ENCODE measurements at regions not wholly inside any gene's neighbourhood (a gene's known extent, or its start where the extent isn't known, plus 50 kb on each side); places are given as distances from the start of the nearest gene placed in this dataset.

DNA sequence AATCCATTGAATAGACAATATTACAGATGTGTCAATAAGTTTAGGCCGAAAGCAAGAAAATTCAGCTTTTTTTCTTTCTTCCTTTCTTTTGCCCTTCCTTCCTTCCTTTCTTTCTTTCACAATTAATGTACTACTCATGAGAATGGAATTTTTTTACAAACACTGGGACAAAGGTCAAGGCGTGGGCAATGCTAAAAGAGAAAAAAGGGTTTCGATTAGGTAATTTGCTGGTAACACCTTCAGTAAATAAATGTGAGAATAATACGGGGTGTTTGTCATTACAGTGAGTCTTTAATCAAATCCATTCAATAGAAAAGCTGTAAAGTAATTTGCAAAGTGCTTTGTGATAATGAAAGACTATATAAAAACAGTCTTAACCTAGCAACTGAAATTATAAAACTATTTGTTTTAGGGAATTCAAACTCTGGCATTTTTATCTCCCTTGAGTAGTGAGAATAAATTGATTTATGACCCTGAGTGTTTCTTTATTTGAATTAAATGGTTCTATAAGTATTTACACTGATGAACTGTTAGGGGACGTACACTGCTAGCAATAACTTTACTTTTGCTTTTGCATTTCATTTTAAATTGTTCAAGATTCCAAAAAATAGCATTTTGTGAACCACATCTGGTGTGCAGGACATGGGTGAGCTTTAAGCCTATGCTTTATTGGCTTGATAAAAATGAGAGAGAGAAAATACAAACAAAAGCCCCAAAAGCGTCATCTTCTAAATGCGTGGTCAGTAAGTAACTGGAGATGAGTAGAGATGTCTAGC is 104.2 kb upstream of the THRB start:
- no peak for DNase-seq

DNA sequence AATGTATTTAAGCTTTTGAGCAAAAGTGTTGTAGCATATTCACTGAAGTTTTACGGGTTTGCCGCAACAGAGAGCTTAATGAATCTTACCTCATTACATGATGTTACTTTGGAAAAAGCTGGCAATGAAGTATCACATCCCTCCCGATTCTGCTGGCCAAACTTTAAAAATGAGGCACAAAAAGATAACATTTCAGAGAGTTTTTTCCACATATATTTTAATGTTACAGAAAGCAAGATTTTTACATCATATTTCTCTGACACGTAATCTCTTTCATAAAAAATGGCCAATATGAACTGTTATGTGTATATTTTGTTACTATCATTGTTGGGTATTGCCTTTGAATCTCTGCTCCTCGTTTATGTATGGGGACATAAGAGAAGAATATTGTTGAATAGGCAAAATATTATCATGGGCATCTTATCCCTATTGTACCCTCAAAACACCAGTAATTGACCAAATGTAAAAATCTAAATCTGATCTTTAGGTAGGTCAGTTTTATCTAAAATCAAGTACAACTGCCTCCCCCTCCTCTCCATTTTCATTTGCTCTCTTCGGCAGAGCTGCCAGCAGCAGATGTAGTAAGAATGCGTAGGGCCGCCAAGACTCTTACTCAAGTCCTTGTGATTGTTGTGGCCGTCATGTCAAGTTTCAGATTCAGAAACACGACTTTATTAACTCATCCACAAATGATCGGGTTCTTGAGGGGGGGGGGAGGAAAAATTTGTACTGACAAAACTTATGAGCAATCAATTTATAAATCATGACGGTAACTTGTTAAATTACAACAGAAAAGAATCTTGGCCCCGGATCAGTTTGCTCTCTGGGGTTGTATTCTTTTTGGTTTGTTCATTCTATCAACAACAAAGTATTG is 106.7 kb upstream of the THRB start:
- no peak for DNase-seq

DNA sequence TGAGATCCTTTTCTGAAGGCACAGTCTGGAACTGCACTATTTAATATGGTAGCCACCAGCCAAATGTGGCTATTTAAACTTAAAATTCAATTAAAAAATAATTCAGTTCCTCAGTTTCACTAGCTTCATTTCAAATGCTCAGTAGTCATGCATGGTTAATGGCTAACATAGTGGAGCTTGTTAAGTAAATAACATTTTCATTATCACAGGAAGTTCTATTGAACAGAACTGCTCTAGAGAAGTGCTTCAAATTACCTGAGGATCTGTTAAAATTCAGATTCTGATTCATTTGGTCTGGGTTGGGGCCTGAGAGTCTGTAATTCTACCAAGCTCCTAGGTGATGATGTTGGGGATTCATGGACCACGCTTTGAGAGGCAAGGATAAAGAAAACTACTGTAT is 109.6 kb upstream of the THRB start:
- DNase-seq: no peak

DNA sequence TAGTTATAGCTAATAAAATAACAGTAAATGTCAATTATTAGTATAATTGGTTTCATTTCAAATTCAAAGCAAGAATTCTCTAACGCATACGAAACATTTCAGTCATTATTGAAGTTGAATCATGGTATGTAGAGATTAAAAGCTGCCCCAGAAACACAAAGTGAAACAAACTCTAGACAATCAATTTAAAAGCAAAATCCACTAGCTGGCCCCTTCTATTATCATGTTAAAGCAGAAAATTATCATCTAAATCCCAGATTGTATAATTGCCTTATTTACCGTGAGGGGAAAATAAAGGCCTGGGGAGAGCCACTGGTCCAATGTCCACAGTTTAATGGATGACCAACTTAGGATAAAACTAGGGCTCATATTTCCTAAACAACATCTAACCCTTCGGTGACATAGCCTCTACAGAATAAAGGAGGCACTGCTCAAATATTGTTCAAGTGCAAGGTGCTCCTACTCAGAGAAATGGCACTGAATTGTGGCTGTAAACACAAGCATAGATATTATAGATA is 110.9 kb upstream of the THRB start:
- no peak for DNase-seq

DNA sequence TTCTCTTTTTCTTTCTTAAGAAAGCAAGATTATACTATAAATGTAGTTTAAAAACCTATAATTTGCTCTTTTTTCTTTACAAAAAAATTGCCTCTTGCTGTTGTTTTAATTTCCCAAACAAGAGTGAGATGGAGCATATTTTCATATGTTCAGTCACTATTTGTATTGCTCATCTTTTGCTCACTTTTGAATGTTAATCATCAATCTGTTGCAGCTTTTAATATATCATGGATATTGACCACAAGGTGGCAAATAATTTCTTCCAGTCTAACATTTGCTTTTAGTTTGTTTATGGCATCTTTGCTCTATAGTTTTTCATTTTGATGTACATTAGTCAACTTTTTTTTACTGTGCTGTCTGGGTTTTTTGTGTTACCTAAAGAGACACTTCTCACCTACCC is 112.6 kb upstream of the THRB start:
- DNase-seq: no peak

DNA sequence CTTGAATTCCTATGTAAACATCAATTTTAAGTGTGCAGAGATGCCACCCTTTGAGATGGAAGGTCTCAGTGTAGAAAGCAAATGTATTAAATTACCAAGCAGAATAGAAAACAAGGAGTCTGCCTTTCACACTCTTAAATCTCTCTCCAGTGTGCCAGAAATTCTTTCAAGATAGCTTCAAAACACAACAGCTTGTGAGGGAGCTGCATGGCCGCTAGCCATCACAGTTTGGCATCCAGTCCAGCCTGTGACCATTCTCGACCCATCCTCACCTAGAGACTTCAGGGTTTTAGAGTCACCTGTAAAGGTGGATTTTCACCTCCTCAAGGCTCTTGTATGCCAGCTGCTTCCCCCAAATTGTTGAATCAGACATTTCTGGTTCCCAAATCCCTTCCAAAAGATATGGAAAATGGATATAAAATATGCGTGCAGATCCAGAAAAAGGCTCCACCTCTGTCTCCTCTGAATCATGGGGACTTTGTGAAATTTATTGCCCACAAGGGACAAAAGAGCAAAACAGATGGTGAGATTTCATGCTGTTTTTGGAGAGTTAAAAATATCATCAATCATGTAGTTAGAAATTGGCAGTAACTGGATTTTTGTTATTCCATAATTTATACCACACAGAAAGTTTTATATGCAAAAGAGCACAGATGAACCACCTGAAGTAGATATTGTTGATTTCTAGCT is 114.2 kb upstream of the THRB start:
- DNase-seq: peak; percentile 38

DNA sequence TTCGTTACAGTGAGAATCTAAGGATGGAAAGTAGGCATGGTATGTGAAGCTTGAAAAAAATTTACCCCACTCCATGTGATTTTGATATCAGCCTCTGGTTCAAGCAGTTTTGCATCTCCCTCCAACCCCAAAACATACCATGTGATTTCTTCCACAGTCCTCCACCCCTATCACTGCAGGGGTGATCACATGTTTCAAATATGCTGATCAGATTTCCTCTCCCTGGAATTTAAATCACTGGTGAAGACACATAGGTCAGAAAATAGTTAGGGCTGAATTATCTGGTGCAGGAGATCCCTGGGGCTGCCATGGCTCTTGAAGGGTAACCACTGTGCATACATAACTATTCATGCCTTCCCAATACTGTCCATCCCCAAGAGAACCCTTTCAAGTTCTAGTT is 119.7 kb upstream of the THRB start:
- DNase-seq: peak; percentile 21

DNA sequence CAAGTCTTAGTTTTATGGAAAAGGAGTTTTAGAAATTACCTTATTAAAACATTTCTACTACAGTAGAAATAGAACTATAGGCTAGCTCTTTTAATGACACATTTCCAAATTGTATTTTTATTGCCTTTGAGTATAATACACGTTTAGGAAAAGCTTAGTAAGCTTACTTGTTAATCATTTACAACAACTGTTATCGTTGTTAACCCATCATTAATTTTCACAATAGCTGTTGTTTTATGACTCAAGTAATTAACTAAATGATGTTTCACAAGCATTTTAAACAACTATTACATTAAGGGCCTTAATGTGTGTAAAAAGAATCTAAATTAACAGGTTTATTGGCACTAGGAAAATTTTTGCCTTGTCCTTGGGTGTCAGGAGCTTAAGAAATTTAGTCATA is 120.5 kb upstream of the THRB start:
- DNase-seq: no peak

DNA sequence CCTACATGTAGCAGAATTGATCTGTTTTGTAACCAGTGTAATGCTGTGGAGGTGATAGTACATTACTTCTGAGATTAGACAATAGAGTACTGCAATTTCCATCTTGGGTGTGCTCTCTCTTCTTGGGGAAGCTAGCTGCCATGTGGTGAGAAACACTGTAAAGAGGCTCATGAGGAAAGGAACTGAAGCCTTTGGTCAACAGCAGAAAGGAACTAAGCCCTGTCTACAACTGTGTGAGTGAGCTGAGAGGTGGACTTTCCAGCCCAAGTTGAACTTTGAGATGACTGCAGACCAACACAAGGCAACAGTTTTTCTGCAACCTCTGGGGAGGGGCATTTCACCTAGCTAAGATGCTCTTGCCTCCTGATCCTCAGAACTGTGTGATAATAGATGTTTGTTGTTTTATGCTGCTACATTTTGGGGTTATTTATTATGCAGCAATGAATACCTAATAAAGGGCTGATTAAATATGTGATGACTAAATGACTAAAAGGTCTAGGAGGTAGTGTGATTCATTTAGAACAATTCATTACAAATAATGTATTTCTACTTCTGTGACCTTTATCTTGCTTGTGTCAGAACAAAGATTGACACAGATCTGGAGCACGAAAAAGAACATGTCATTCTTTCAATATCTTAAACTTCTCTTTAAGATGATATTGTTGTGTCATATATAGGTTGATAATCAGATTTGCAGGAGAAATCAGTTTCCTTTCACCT is 121.6 kb upstream of the THRB start:
- no peak for DNase-seq

DNA sequence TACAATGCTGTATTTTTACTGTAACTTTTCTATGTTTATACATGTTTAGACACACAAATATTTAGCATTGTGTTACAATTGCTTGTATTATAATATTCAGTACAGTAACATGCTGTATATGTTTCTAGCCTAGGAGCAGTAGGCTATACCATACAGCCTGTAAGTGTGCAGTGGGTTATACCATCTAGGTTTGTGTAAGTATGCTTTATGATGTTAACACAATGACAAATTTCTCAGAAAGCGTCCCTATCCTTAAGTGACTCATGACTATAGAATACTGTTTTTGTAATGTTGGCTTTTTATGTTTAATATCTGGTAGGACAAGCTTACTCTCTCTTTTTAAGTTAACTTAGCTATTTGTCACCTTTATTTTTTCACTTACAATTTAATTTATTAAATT is 127.5 kb upstream of the THRB start:
- DNase-seq: peak; percentile 6

DNA sequence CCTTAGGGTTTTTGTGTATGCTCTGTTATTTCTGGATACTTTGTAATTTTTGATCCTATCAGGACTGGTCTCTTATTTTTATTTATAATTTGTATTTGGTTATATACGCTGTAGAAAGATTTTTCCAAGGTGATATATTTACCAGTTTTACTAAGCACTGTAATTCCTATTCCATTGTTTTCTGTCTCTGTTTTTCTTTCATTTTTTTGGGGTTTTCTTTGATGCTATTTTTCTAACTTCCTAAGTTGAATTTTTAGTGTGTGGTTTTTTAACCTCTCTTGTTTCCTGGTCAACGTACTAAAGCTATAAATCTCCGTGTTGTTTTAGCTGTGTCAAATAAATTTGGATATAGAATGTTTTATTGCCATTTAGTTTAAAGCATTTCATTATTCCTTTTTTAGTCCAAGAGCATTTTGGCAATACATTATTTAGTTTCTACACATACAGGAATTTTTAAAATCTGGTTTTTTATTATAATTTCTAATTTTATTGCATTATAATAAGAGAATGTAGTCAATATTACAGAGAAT is 128.1 kb upstream of the THRB start:
- no peak for DNase-seq

DNA sequence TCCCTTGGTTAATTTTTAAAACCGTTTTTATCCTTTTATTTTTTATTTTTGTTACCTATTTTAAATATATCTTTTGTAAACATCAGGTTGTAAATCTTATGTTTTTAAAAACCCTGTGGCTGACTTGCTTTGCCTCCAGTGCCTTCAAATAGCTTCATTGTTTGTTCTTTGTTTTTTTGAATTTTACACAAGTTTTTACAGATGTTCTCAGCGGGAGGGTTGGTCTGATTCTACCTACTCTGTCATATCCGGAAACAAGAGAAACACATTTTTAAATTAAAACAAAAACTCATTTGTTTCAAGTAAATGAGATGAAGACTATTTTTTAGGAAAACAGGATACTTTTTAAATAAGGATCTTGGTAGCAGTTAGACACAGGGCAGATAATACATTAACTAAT is 129.0 kb upstream of the THRB start:
- DNase-seq: no peak

DNA sequence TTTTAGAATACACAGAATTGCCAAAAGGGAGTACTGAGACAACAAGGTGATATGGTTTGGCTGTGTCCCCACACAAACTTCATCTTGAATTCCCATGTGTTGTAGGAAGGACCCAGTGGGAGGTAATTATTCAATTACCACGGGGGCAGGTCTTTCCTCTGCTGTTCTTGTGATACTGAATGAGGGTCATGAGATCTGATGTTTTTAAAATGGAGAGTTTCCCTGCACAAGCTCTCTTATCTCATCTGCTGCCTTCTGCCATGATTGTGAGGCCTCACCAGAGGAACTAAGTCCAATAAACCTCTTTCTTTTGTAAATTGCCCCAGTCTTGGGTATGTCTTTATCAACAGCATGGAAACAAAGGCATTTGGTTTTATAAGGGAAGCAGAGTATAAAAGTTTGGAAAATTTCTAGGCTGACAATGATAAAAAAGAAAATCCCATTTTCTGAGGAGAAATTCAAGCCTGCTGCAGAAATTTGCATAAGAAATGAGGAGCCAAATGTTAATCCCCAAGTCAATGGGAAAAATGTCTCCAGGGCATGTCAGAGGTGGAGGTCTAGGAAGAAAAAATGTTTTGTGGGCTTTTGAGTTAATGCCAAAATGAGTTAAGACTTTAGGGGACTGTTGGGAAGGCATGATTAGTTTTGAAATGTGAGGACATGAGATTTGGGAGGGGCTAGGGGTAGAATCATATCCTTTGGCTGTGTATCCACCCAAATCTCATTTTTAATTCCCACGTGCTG is 130.5 kb upstream of the THRB start:
- DNase-seq: no peak

DNA sequence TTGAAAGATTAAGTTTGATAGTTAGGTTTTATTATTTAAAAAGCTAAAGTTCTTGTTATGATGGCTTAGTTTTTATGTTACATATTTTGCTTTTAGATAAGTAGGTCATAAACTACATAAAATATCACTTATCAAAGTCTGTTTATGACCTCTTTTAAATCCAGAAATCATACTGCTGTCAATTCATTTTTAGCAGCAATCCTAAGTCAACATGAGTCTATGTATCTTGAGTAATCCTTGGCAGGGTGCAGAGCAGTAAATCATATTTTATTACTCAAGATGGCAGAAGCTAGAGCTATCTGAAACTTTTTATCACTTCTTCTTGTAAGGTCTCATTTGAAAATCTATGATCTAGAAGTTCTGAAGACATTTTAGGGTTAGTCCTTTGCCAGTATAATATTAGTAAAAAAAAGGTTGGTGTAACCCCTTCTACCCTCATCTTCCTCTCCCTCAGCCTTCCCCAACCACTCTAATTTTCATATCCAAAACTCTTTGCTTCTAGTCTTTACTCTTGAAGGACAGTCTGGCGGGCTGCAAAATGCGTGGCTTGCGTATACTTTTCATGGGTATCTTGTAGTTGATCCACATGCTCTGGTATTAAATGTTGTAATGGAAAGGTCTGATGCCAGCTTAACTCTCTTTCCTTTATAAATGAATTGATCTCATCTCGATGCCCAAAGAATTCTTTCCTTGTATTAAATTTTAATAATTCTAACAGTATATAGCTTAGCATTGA is 134.0 kb upstream of the THRB start:
- DNase-seq: peak; percentile 15

DNA sequence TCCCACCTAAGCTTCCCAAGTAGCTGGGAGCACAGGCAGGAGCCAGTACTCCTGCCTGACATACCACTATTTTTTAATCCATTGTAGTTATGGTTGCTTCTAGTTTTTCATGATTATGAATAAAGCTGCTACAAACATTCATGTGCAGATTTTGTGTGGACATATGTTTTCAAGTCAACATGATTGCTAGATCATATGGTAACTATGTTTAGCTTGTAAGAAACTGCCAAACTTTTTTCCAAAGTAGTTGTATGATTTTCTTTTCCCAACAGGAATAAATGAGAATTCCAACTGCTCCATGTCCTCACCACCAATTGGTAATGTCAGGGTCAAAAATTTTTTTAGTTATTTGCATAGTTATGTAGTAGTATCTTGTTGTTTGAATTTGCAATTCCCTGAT is 136.8 kb upstream of the THRB start:
- DNase-seq: no peak

DNA sequence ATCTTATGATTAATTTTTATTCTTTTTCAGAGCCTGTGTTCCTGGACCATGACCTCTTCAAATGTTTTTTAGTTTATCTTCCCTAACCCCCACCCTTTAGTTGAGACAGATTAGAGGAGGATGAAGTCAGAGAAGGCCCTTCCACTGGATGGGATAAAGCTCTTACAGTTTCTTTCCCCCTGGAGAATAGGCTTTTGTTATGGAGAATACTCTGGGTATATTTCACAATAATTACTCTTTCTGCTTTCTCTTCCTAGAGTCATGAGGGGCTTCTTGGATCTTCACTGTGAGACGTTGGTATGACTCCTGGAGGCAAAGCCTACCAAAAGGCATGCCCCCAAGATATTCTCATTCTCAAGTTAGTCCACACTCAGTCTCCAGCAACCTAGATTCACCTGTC is 144.4 kb upstream of the THRB start:
- no peak for DNase-seq

DNA sequence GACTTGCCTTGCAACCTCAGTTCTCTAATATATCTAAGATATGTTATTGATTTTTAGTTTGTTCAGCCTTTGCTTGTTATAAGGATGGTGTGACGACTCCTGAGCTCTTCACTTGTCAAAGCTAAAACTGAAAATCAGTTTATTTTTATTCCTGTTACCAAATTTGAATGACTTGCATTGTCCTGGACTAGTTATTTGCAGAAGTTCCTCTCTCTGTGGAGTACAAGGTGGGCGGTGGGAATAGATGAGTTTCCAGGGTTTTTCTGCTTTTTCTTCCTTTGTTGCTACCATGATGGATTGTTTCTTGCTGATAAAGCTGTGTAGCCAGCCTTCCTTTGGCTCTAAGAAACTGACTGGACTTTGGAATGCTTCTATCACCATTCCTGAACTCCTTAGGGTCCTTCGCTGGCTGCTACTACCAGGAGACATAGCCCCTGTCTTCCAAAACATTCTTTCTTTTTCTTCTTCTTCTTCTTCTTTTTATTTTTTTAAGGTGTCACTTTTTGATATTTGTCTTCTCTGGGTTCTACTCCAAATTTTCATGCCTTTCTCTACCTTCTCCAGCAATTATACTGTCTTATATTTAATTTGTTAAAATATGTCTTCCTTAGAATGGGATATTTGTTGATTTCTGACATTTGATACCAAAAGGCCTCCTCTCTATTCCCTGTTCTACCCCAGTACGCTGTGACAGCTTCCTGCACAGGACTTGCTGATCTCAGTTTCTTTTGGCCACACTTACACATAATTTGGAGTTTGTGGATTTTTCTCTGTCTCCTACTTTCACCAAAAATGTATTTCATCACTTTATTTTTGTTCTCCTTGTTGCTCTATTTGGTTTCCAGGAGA is 145.1 kb upstream of the THRB start:
- no peak for DNase-seq

DNA sequence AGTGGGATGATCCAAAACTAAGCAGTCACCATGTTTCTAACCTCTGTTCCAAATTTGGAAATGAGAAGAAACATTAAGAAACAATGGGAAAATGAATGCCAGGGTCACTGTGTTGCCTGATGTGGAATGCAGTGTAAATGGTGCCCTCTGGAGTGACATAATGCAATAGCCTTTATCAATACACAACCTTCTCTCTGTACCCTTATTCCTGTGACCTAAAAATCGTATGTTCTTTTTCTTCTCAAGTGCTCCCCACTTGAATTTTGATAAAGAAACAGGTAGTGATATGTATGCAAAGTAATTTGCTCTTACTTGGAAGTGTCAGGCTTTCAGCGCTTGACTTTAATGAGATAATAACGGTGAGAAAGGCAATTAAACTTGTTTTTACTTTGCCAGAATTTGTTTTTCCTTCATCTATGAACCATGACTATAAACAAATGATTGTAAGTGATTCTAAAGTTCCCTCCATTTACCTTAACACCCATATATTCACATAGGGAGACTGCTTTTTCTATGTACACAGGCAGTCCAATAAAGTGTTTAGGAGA is 145.8 kb upstream of the THRB start:
- DNase-seq: peak; percentile 50

DNA sequence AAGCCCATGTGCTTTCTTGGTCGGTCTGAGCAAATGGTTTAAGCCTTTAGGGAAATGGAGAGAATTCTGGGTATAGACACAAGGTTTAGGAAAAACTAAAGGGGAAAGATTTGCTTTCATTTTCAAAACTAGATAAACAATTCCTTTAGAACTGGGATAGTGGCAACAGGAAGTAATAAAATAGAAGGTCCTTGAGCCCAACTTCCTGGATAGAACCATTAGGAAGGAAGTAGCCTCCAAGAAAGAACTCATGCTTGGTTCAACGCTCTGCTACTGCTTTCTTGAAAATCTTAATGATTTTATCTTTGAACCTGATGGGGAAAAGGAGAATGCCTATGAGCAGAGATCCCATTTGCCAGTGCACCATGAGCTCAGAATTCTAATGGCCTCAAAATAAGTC is 147.0 kb upstream of the THRB start:
- DNase-seq: no peak

DNA sequence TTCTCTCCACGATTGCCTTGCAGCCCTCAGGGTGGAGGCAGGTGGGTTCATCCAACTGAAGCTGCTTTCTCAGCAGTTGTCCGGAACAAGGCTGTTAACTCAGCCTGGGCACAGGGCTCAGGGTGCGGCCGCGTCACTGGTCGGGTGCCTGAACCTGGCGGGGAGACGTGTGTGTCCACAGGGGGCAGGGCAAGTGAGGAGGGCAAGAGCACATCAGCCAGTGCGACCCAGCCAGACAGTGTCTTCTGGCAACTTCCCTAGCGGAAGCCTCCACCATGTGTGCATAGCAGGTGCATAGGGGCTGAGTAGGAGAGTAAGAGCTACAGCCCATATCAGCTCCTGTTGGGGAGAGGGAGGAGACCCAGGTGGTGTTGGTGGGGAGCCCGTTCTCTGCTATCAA is 150.4 kb upstream of the THRB start:
- DNase-seq: no peak

Measured in fibroblast of skin of right biceps (primary cell).